GF-D8 (cell line): ENCODE measurements at regions not wholly inside any gene's neighbourhood (a gene's known extent, or its start where the extent isn't known, plus 50 kb on each side); places are given as distances from the start of the nearest gene placed in this dataset.

Experiments
- DNase-seq: peaks from one replicate; lab custom pipeline; 2025; lab: John Stamatoyannopoulos, UW

DNA sequence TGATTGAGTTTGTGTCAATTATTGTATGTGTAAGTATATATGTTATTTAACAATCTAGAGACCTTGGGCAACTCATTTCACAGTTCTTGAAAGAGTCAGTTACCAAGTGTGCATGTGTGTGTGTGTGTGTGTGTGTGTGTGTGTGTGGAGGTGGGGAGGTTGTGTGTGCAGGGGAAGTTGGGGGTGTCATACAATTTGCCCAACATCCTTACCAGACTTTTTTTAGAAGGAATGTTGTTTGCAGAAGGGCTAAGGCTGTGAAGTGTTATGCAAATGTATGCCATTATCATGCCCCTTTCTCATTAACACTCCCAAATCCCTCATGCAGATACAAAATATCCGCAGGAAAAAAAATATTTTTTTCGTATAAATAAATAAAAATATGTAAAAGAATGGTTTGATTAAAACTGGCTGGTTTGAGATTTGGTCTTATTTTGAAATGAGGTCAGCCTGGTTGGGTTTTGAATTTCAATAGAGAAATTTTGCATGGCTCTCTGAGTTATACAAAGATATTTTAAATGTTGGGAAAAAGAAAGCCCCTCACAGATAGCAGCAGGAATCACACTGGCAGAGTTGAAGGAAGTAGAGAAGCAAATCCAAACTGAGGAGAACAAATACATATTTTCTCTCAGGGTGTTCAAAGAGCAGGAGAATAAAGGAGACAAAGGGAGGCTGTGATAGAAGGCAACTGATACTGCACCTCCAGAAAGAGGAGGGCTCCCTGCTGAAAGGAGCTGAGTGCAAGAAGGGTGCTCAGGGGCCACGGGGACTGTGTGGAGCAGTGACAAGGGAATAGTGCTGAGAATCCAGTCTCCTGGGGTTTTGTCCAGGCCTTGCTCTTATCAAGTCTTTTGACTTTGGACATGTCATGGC is 1365.5 kb upstream of the CELF4 start:
- DNase-seq, result no peak

GRCh38 chr18:38923540-38923939 is 1357.9 kb upstream of the CELF4 start:
- DNase-seq, result no peak

DNA sequence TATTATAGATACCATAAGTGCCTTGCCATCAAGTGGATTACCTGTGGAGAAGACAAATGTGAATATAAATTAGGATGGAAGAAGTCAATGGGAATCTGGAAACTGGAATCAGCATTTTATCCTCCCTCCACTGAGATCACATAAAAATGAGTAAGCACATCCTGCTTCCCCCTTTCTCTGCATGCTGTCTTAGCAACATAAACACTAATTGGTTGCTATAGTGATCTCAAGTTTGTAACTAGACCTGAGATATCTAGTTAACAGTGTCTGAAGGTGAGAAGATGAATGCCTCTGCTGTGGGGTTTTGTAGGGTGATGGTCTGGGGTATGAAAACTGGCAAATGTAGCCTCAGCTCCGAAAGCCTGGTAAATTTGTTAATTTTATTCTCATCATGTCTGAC is 1357.5 kb upstream of the CELF4 start:
- no peak for DNase-seq

DNA sequence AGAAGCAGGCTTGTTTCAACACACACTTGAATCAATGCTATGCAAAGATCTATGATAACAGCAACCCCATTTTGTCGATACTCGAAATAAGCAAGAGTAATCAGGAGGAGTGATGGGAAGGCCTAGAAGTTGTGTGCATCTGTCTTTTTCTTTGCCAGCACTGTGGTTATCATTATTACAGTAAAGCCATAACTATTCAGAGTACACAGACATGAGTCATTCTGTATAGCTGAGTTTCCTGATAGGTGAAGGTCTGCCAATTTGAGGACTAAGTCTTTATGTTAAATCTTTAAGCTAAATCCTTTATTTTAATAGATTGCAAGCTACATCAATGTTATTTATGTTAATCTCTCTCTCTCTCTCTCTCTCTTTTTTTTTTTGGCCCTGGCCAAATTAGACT is 1344.4 kb upstream of the CELF4 start:
- DNase-seq, result no peak

DNA sequence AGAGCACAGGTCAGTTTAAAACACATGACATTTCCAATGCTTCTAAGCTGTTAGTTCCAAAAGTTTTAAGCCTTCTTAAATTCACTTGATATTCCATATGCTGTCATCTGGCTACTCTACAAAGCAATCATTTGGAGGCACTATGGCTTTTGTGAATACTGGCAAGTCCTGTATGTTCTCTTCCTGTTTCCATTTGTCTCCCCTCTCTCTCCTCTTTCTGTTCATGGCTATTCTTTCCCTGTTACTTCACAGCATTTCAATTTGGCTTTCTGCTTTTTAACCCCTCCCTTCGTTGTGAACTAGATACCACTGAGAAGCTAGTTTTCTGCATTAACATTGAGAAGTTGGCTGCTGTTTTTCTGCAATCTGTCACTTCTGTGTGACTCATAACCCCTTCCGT is 1337.2 kb upstream of the CELF4 start:
- DNase-seq, result no peak

GRCh38 chr18:38900445-38900844 is 1334.8 kb upstream of the CELF4 start:
- no peak for DNase-seq

DNA sequence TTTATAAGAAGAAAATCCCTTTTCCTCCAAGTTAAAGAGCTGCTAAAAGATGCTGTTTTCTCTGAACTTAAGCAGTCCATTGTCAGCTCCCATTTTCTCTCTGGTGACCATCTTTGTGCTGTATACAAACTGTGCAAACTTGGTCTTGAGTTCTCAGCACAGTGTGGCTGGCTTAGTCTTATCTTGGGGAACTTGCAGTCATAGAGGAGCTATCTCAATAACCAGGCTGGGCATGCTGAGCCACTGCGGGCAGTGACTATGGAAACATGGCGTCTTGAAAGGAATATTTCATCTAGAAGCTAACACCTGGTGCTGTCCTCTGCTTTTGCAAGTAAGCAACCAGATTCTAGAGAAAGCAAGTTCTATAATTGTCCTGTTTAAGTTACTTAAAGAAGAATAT is 1334.4 kb upstream of the CELF4 start:
- DNase-seq, result no peak

DNA sequence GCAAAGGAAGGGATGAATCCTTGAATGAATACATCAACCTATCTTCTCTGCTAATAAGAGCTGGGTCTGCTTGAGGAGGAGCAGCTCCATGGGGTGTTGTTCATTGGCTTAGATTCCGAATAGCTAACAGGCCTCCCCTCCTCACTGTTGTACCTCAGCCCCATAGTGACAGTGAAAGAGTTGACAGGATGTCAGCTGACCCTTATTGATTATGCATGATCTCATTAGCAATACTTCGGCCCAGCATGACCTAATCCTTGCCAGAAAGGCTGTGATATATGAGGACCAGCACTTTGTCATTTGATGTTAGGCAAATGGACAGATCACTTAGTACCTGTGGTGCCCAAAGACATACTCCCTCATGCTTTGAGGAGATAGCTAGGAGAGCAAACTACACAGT is 1333.7 kb upstream of the CELF4 start:
- no peak for DNase-seq

- no peak for DNase-seq
Measured at GRCh38 chr18:38898167-38898566, 1332.6 kb upstream of the CELF4 start.

- DNase-seq, result no peak
Measured at GRCh38 chr18:38895560-38895959, 1330.0 kb upstream of the CELF4 start.

DNA sequence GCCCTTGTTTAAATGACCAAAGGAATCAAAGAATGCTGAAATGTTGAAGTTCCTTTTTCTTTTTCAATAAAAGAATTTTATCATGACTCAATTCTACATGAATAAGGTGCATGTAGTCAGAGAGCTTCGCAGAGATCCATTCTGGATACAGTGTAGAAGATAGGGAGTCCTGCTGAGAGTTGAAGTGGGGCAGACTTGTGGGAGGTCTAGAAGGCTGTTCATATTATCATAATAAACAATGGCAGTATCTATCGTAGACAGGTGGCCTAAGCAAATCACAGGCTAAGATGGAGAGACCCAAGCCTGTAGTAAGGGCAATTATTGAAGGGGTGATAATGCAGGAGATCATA is 1322.0 kb upstream of the CELF4 start:
- no peak for DNase-seq

DNA sequence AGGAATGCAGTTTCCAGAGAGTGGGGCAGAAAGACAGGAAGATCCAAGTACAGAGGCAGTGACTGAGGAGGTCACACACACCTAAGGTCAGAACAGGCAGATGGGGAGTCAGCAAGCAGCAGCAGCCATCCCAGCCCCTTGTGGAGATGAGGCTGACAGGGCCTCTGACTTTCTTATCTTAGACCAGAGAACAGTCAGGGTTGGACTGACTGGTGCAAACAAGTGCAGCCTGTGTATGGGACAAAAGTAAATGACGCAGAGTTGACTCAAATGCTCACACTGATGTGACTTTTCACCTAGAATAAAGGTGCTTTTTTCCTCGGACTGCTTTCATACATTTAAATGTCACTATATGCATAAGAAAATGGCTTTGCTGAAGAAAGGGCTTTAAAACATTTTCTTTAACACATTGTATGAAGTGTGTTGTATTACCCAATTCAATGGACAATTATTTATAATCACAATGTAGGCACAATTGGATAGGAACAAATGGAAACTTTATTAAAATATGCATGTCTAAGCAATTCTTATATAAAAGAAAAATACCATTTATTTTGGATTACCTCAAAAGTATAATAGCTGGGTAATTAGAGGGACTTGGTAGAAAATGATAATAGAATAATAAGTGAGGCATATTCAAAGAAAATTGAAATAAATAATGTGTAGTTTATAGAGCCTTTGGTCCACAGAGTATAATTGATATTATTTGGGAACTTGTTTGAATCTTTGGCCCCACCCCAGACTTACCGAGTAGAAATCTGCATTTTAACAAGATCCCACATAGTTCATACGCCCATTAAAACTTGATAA is 1321.5 kb upstream of the CELF4 start:
- no peak for DNase-seq

GRCh38 chr18:38886235-38886634 is 1320.6 kb upstream of the CELF4 start:
- DNase-seq, result no peak

DNA sequence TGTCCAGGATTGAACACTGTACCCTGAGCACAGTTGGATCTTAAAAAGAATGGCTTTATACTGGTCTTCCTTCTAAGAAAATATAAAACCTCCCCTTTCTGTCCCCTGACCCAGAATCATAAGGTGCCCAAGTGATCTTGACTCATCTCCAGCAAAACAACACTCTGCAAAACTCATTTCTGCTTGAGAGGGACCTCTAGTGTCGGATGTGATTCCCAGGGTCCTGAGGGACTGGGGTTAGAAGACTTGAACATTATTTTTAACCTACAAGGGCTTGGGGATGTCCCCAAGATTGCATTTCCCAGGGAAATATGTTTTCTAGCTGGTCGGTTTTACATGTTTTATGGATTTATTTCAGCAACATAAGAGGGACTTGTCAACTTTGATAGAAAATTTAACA is 1318.5 kb upstream of the CELF4 start:
- no peak for DNase-seq

GRCh38 chr18:38883111-38883510 is 1317.5 kb upstream of the CELF4 start:
- DNase-seq, result no peak

DNA sequence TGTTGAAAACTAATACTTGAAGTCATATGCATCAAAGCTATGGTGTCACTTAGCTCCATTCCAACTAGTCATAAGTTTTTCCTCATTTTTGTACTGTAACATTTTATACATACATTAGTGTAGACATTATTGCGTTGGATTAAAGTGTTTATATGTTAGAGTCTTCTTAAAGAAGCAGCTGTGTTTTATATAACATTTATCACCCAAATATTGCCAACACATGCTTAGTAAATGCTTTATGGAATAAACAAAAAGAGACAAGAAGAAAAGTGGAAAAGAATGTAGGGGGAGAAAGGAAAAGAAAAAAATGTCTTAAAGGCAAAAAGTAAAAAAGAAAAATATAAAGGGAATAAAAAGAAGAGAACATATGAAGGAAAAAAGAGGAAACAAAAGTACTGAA is 1314.3 kb upstream of the CELF4 start:
- DNase-seq, result no peak

GRCh38 chr18:38872342-38872741 is 1306.7 kb upstream of the CELF4 start:
- DNase-seq, result no peak

- DNase-seq, result no peak
Measured at GRCh38 chr18:38868757-38869156, 1303.2 kb upstream of the CELF4 start.

DNA sequence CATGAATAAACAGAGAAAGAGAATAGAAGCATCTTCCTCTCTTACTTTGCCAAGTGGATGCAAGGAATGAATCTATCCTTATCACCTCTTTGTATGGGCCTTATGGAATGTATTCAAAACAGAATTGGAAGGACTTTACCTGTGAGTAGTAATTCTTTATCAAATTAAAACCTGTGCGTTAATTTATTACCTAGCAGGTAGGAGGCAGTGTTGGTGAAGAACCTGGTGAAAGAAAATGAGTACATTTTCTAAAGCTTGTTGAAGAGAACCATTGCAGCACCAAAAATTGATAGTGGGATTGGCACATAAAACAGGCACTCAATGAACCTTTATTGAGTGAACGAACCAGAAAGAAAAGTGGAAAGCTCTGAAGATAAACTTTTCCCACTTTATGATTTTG is 1302.1 kb upstream of the CELF4 start:
- no peak for DNase-seq

DNA sequence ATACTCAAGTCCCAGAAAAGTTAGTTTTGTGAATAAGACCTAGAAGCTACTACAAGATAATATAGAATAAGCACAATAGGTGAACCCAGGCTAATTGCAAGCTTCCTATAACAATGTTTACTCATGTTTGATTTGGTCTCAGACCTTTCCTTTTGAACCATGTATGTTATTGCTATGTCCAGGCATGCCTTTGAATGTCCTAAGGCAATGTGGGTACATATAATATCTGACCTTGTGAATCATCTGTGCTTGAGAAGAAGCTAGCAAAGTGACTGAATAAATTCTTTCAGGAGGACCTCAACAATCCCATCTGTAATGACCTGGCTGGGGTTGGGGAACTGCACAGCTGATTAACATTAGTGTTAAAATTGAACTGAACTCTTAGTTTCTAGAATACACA is 1285.9 kb upstream of the CELF4 start:
- no peak for DNase-seq

DNA sequence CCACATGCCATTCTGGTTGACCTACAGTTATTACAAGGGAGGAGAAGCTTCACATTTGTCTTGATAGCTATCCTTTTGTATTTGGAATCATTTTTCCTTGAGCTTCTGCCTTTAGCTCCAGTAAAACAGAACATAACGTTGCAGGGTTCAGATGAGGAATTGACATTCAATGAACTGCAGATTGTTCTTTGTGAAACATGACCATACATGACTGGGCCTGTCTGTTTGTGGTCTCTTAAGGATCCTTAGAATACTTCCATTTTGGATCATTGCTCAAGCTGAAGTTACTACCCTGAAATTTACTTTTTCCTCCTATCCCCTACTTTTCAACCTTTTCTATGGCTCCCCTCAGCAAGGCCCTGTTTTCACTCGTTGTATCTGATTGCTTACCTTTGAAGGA is 1281.7 kb upstream of the CELF4 start:
- DNase-seq, result no peak

DNA sequence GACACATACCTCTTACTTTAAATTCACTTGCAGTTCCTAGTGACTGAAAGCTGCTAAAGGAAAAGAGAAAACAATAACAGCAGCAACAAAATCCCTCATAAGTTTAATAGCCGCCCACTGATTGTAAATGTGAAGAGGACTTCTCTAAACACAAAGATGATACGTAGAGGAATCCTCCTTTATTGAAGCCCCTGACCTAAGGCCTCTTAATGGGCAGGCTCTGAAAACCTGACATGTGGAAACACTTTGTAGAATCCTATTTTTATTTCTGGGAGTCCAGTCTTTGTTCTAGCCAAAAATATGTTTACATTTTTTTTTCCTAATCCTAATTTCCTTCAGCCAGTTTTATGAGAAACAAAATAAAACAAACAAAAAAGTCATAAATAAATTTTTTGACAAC is 1277.7 kb upstream of the CELF4 start:
- no peak for DNase-seq

DNA sequence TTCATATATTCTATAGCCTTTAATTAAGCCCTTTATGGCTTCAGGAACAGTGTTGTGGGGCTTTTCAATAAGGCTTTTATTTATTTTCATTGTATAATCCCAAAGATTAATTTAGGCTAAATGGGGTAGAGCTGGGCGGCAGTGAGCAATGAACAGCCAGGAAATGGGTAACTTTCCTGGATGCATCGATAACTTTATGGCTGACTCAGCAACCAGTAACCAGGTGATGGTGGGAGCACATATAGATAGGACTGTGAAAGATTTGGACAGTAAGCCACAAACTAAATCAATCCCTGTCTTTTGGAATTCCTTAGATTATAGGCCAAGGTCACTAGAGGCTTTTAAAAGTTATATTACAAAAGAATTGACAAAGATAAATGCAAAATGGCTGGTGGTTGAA is 1260.6 kb upstream of the CELF4 start:
- DNase-seq, result no peak

- DNase-seq, result no peak
Measured at GRCh38 chr18:38811209-38811608, 1245.6 kb upstream of the CELF4 start.
